ENCODE measurements at regions not wholly inside any gene's neighbourhood (a gene's known extent, or its start where the extent isn't known, plus 50 kb on each side); places are given as distances from the start of the nearest gene placed in this dataset.

GRCh38 chr20:54839224-54839623 lies 363.8 kb downstream of the DOK5 start:
- no peaks in the 10 kb centered on the region for H3K79me2 ChIP-seq (ENCODE audit: insufficient read depth, low read length)
- H3K4ac ChIP-seq (ENCODE audit: low read depth, low read length), result no peak overlapping the region
- Mint-ChIP-seq H3K9me3 (no peaks in the 10 kb centered on the region), H3K27ac (no peak overlapping the region), H3K36me3 (ENCODE audit: insufficient read depth in 1 of 3, low read depth in 3 of 3) (no peaks in the 10 kb centered on the region), H3K4me3 (no peak overlapping the region), H3K4me1 (peaks cover 10 to 12% of the 10 kb centered on the region in 2 experiments; a peak in 3 of 4 replicates), H3K27me3 (ENCODE audit: low read depth) (no peaks in the 10 kb centered on the region)
- H3K4me1 ChIP-seq (ENCODE audit: insufficient read depth, low read length), result peaks cover 5% of the 10 kb centered on the region; the same call in 1 of the 2 replicates
- no peaks in the 10 kb centered on the region for H4K20me1 ChIP-seq (ENCODE audit: control insufficient read depth, insufficient read depth, insufficient read length)
- H3K4me2 ChIP-seq (ENCODE audit: insufficient read depth, insufficient read length, low read length), result no peak overlapping the region
- H2BK120ac ChIP-seq (ENCODE audit: low read depth, low read length, poor library complexity, severe bottlenecking), result no peak overlapping the region
- no peak overlapping the region for H4K8ac ChIP-seq (replicated peaks; ENCODE audit: insufficient read length, low read depth, low read length)
- H2AK5ac ChIP-seq (ENCODE audit: insufficient read length, low read length), result no peak overlapping the region
- no peaks in the 10 kb centered on the region for H3K27me3 ChIP-seq (ENCODE audit: insufficient read depth, low read length)
- H3K18ac ChIP-seq (ENCODE audit: insufficient read length, low read depth, low read length), result no peak overlapping the region
- H3K56ac ChIP-seq (ENCODE audit: insufficient read length, low read depth, low read length), result no peak overlapping the region
- H2BK15ac ChIP-seq (ENCODE audit: low read depth, low read length), result no peak overlapping the region
- H3K23me2 ChIP-seq (ENCODE audit: insufficient read length, low read depth, low read length, poor library complexity, severe bottlenecking), result no peaks in the 10 kb centered on the region
- H3K9ac ChIP-seq (ENCODE audit: extremely low read depth, insufficient read length, low read length), result no peak overlapping the region
- no peak overlapping the region for H2BK20ac ChIP-seq (ENCODE audit: low read depth, low read length, poor library complexity, severe bottlenecking)
- no peak overlapping the region for H3K27ac ChIP-seq (ENCODE audit: insufficient read length, low read depth, low read length)
- H2BK5ac ChIP-seq (ENCODE audit: insufficient read length, low read length), result no peak overlapping the region
- H3K9me3 ChIP-seq (ENCODE audit: control insufficient read depth, low read depth, low read length), result no peaks in the 10 kb centered on the region
- WGBS (ENCODE audit: extremely low coverage, insufficient read length, low lambda C conversion rate), result no CpG with 5 or more reads among the region's 6 CpGs
- no peak overlapping the region for H3K23ac ChIP-seq (ENCODE audit: insufficient read length, low read depth, low read length)
- H2AFZ ChIP-seq (ENCODE audit: low read length), result no peak overlapping the region
- no peak overlapping the region for H4K91ac ChIP-seq (ENCODE audit: insufficient read length, low read depth, low read length)
- H3T11ph ChIP-seq (ENCODE audit: low read length), result no peak overlapping the region
- no peak overlapping the region for H2BK12ac ChIP-seq (ENCODE audit: insufficient read length, low read depth, low read length)
- H3K79me1 ChIP-seq (ENCODE audit: insufficient read depth, low read depth, low read length, poor library complexity, severe bottlenecking), result no peaks in the 10 kb centered on the region
- no peak for DNase-seq
- no peak overlapping the region for H4K5ac ChIP-seq (ENCODE audit: insufficient read length, low read depth, low read length)
- H3K14ac ChIP-seq (ENCODE audit: insufficient read depth, low read length), result no peak overlapping the region
- TF ChIP-seq CTCF (conservative IDR thresholded peaks at IDR 0.05), result no peak

All from H9 (cell line).